ENCODE measurements at regions not wholly inside any gene's neighbourhood (a gene's known extent, or its start where the extent isn't known, plus 50 kb on each side); places are given as distances from the start of the nearest gene placed in this dataset.

DNA sequence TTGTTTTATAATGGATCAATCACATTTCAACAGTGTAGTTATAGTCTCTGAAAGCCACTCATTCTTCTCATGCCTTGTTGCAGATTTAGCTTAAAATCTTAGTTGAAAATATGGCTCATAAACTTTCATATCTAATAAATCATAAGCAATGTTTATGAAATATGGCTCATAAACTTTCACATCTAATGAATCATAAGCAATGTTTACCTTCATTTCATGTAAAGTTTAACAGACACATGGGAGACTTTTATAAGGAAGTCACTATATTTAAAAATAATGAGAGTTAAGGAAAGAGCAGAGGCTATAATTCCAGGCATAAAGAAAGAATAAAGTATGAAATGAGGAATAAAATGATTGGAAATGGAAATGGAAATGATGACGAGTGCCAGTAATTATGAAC, 1042.1 kb downstream of the FSCB start:
- ChIA-PET POLR2A (no interaction called here), CTCF (no interaction called here)
- no peak overlapping the region for H3K4me3 ChIP-seq (ENCODE audit: low read depth in 2 of 2, low read length in 1 of 2)
- TF ChIP-seq TAF1 (IDR thresholded peaks at IDR 0.05; ENCODE audit: borderline replicate concordance, low read depth, low read length), result no peak
- DNase-seq, result no peak
- H3K4me2 ChIP-seq, result no peak overlapping the region
- H3K27me3 ChIP-seq (ENCODE audit: insufficient read depth), result no peaks in the 10 kb centered on the region
- H3K9me3 ChIP-seq, result no peaks in the 10 kb centered on the region
- H2AFZ ChIP-seq (ENCODE audit: low read depth), result no peak overlapping the region
- no peaks in the 10 kb centered on the region for H3K79me2 ChIP-seq (ENCODE audit: insufficient read depth)
- H4K20me1 ChIP-seq (ENCODE audit: insufficient read depth), result no peaks in the 10 kb centered on the region
- H3F3A ChIP-seq (replicated peaks; ENCODE audit: insufficient read depth), result no peaks in the 10 kb centered on the region
- H3K27ac ChIP-seq (ENCODE audit: low read depth in 2 of 2, low read length in 1 of 2), result no peak overlapping the region
- 8% methylated on average over 1 of the region's 1 CpG for WGBS (ENCODE audit: low lambda C conversion rate)
- H3K9ac ChIP-seq, result no peak overlapping the region
- H3K4me1 ChIP-seq (ENCODE audit: control insufficient read depth in 1 of 2, insufficient read depth in 2 of 2, low read depth in 1 of 2, low read length in 1 of 2), result no peaks in the 10 kb centered on the region
- no peaks in the 10 kb centered on the region for H3K36me3 ChIP-seq (replicated peaks in 1 of 2; ENCODE audit: control insufficient read depth in 1 of 2, insufficient read depth in 2 of 2, low read length in 1 of 2)
- H3K9me2 ChIP-seq, result no peaks in the 10 kb centered on the region

DNA sequence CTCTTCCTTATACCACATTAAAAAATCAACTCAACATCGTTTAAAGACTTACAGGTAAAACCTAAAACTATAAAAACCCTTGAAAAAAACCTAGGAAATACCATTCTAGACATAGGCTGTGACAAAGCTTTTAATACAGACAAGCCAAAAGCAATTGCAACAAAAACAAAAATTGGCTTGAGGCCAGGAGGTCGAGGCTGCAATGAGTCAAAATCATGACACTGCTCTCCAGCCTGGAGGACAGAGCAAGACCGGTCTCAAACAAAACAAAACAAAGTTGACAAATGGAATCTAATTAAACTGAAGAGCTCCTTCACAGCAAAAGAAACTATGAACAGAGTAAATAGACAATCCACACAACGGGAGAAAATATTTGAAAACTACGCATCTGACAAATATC, 1057.8 kb downstream of the FSCB start:
- WGBS (ENCODE audit: low lambda C conversion rate), result 12% methylated on average over 5 of the region's 5 CpGs
- no peaks in the 10 kb centered on the region for H3K27me3 ChIP-seq (ENCODE audit: insufficient read depth)
- no peak overlapping the region for H3K27ac ChIP-seq (ENCODE audit: low read depth in 2 of 2, low read length in 1 of 2)
- ChIA-PET POLR2A (no interaction called here), CTCF (no interaction called here)
- no peaks in the 10 kb centered on the region for H4K20me1 ChIP-seq (ENCODE audit: insufficient read depth)
- H3K9ac ChIP-seq, result no peak overlapping the region
- no peaks in the 10 kb centered on the region for H3K4me1 ChIP-seq (ENCODE audit: control insufficient read depth in 1 of 2, insufficient read depth in 2 of 2, low read depth in 1 of 2, low read length in 1 of 2)
- H3K9me3 ChIP-seq, result no peaks in the 10 kb centered on the region
- no peaks in the 10 kb centered on the region for H3K9me2 ChIP-seq
- DNase-seq, result no peak
- H3K36me3 ChIP-seq (replicated peaks in 1 of 2; ENCODE audit: control insufficient read depth in 1 of 2, insufficient read depth in 2 of 2, low read length in 1 of 2), result no peaks in the 10 kb centered on the region
- no peaks in the 10 kb centered on the region for H3F3A ChIP-seq (replicated peaks; ENCODE audit: insufficient read depth)
- no peak overlapping the region for H2AFZ ChIP-seq (ENCODE audit: low read depth)
- TF ChIP-seq NRF1 (IDR thresholded peaks at IDR 0.05; ENCODE audit: low read depth, low read length) (no peak), RXRA (IDR thresholded peaks at IDR 0.05; ENCODE audit: borderline replicate concordance, low read depth) (no peak), GABPA (IDR thresholded peaks at IDR 0.05; ENCODE audit: low read depth) (no peak), RFX5 (IDR thresholded peaks at IDR 0.05; ENCODE audit: low read length) (no peak), MXI1 (IDR thresholded peaks at IDR 0.05; ENCODE audit: low read depth, low read length) (no peak), FOXM1 (IDR thresholded peaks at IDR 0.05; ENCODE audit: low read depth) (no peak), SMC3 (IDR thresholded peaks at IDR 0.05; ENCODE audit: low read depth, low read length) (no peak), TCF12 (IDR thresholded peaks at IDR 0.05) (no peak), FOSL2 (IDR thresholded peaks at IDR 0.05; ENCODE audit: borderline replicate concordance, low read depth) (no peak), RAD21 (IDR thresholded peaks at IDR 0.05; ENCODE audit: low read length) (no peak), JUND (IDR thresholded peaks at IDR 0.05) (no peak)
- TF ChIP-seq, protein P1, sequence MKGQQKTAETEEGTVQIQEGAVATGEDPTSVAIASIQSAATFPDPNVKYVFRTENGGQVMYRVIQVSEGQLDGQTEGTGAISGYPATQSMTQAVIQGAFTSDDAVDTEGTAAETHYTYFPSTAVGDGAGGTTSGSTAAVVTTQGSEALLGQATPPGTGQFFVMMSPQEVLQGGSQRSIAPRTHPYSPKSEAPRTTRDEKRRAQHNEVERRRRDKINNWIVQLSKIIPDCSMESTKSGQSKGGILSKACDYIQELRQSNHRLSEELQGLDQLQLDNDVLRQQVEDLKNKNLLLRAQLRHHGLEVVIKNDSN (IDR thresholded peaks at IDR 0.05; ENCODE audit: borderline replicate concordance, low read depth), result no peak
- TF ChIP-seq, protein P2, sequence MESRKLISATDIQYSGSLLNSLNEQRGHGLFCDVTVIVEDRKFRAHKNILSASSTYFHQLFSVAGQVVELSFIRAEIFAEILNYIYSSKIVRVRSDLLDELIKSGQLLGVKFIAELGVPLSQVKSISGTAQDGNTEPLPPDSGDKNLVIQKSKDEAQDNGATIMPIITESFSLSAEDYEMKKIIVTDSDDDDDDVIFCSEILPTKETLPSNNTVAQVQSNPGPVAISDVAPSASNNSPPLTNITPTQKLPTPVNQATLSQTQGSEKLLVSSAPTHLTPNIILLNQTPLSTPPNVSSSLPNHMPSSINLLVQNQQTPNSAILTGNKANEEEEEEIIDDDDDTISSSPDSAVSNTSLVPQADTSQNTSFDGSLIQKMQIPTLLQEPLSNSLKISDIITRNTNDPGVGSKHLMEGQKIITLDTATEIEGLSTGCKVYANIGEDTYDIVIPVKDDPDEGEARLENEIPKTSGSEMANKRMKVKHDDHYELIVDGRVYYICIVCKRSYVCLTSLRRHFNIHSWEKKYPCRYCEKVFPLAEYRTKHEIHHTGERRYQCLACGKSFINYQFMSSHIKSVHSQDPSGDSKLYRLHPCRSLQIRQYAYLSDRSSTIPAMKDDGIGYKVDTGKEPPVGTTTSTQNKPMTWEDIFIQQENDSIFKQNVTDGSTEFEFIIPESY (IDR thresholded peaks at IDR 0.05; ENCODE audit: borderline replicate concordance, low read depth), result no peak
- TF ChIP-seq, protein P3, sequence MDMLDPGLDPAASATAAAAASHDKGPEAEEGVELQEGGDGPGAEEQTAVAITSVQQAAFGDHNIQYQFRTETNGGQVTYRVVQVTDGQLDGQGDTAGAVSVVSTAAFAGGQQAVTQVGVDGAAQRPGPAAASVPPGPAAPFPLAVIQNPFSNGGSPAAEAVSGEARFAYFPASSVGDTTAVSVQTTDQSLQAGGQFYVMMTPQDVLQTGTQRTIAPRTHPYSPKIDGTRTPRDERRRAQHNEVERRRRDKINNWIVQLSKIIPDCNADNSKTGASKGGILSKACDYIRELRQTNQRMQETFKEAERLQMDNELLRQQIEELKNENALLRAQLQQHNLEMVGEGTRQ (IDR thresholded peaks at IDR 0.05; ENCODE audit: borderline replicate concordance, low read depth, low read length), result no peak
- H3K4me2 ChIP-seq, result no peak overlapping the region
- H3K4me3 ChIP-seq (ENCODE audit: low read depth in 2 of 2, low read length in 1 of 2), result no peak overlapping the region
- no peaks in the 10 kb centered on the region for H3K79me2 ChIP-seq (ENCODE audit: insufficient read depth)

All from SK-N-SH (cell line).